ENCODE measurements at regions not wholly inside any gene's neighbourhood (a gene's known extent, or its start where the extent isn't known, plus 50 kb on each side); places are given as distances from the start of the nearest gene placed in this dataset.

GRCh38 chr4:119825696-119826095 lies 197.1 kb upstream of the PDE5A start:
- Histone ChIP-seq H3K9me3 (ENCODE audit: low read depth) (no peaks in the 10 kb centered on the region), H3K27me3 (no peaks in the 10 kb centered on the region), H3K27ac (no peak overlapping the region), H3K4me3 (no peak overlapping the region), H3K4me1 (ENCODE audit: low read depth) (no peaks in the 10 kb centered on the region), H3K36me3 (no peaks in the 10 kb centered on the region)
- no peak for TF ChIP-seq CTCF (IDR thresholded peaks at IDR 0.05; ENCODE audit: low read depth, low read length)
- no peak for DNase-seq (ENCODE audit: low read depth in 1 of 2, low spot score in 1 of 2)

- Histone ChIP-seq H3K4me3 (no peak overlapping the region), H3K27me3 (no peaks in the 10 kb centered on the region), H3K9me3 (ENCODE audit: low read depth) (no peaks in the 10 kb centered on the region), H3K27ac (no peak overlapping the region), H3K36me3 (no peaks in the 10 kb centered on the region), H3K4me1 (ENCODE audit: low read depth) (no peaks in the 10 kb centered on the region)
- TF ChIP-seq CTCF (IDR thresholded peaks at IDR 0.05; ENCODE audit: low read depth, low read length): no peak
- no peak for DNase-seq (ENCODE audit: low read depth in 1 of 2, low spot score in 1 of 2)
These were observed 195.3 kb upstream of the PDE5A start for GRCh38 chr4:119823891-119824290.

- DNase-seq (ENCODE audit: low read depth in 1 of 2, low spot score in 1 of 2): no peak
- H3K4me3 ChIP-seq: no peak overlapping the region
- no peaks in the 10 kb centered on the region for H3K9me3 ChIP-seq (ENCODE audit: low read depth)
- no peaks in the 10 kb centered on the region for H3K36me3 ChIP-seq
- H3K27me3 ChIP-seq: no peaks in the 10 kb centered on the region
- H3K27ac ChIP-seq: no peak overlapping the region
- no peaks in the 10 kb centered on the region for H3K4me1 ChIP-seq (ENCODE audit: low read depth)
- TF ChIP-seq CTCF (IDR thresholded peaks at IDR 0.05; ENCODE audit: low read depth, low read length): no peak
These were observed 194.4 kb upstream of the PDE5A start for GRCh38 chr4:119823045-119823444.

GRCh38 chr4:119816473-119816872 lies 187.9 kb upstream of the PDE5A start:
- Histone ChIP-seq H3K9me3 (ENCODE audit: low read depth) (no peaks in the 10 kb centered on the region), H3K27ac (no peak overlapping the region), H3K36me3 (no peaks in the 10 kb centered on the region), H3K4me1 (ENCODE audit: low read depth) (no peaks in the 10 kb centered on the region), H3K4me3 (no peak overlapping the region), H3K27me3 (no peaks in the 10 kb centered on the region)
- DNase-seq (ENCODE audit: low read depth in 1 of 2, low spot score in 1 of 2): no peak
- TF ChIP-seq CTCF (IDR thresholded peaks at IDR 0.05; ENCODE audit: low read depth, low read length): no peak

GRCh38 chr4:119810001-119810400 lies 181.4 kb upstream of the PDE5A start:
- no peaks in the 10 kb centered on the region for H3K27me3 ChIP-seq
- no peaks in the 10 kb centered on the region for H3K4me1 ChIP-seq (ENCODE audit: low read depth)
- H3K27ac ChIP-seq: no peak overlapping the region
- DNase-seq (ENCODE audit: low read depth in 1 of 2, low spot score in 1 of 2): no peak
- H3K9me3 ChIP-seq (ENCODE audit: low read depth): no peaks in the 10 kb centered on the region
- no peaks in the 10 kb centered on the region for H3K36me3 ChIP-seq
- H3K4me3 ChIP-seq: no peak overlapping the region
- no peak for TF ChIP-seq CTCF (IDR thresholded peaks at IDR 0.05; ENCODE audit: low read depth, low read length)

GRCh38 chr4:119804404-119804803 lies 175.8 kb upstream of the PDE5A start:
- no peak for TF ChIP-seq CTCF (IDR thresholded peaks at IDR 0.05; ENCODE audit: low read depth, low read length)
- no peaks in the 10 kb centered on the region for H3K36me3 ChIP-seq
- no peak overlapping the region for H3K27ac ChIP-seq
- DNase-seq (ENCODE audit: low read depth in 1 of 2, low spot score in 1 of 2): no peak
- H3K27me3 ChIP-seq: no peaks in the 10 kb centered on the region
- H3K4me1 ChIP-seq (ENCODE audit: low read depth): no peaks in the 10 kb centered on the region
- no peak overlapping the region for H3K4me3 ChIP-seq
- no peaks in the 10 kb centered on the region for H3K9me3 ChIP-seq (ENCODE audit: low read depth)

All from cardiac muscle cell (in vitro differentiated cells and primary cell).